OCI-LY1 (cell line): ENCODE measurements at regions not wholly inside any gene's neighbourhood (a gene's known extent, or its start where the extent isn't known, plus 50 kb on each side); places are given as distances from the start of the nearest gene placed in this dataset.

Source experiments
- H2AFZ ChIP-seq: fragments of 200-600 bp; sonication (generic), shearing (Covaris generic); 2 replicates; pipeline ENCODE4 v1.6.0; 2014; ENCODE audit warnings: antibody characterized with exemption, mild to moderate bottlenecking, low read length
- H3F3A ChIP-seq: fragments of 200-600 bp; sonication (generic), shearing (Covaris generic); 2 replicates; pipeline ENCODE4 v1.6.0; 2014; ENCODE audit warnings: mild to moderate bottlenecking, antibody characterized with exemption, low read length, moderate library complexity; ENCODE audit not compliant: insufficient read depth
- H3K27ac ChIP-seq: fragments of 200-600 bp; sonication (generic); 2 replicates; pipeline ENCODE4 v1.5.1; 2014; ENCODE audit warnings: low read length, mixed run types, mild to moderate bottlenecking, low read depth; ENCODE audit not compliant: poor library complexity, severe bottlenecking
- H3K27me3 ChIP-seq: fragments of 200-600 bp; sonication (generic); 2 replicates; pipeline ENCODE4 v1.6.0; 2014; ENCODE audit warnings: antibody characterized with exemption, mild to moderate bottlenecking, low read length, moderate library complexity; ENCODE audit not compliant: insufficient read depth
- H3K36me3 ChIP-seq: fragments of 200-600 bp; sonication (generic); 2 replicates; pipeline ENCODE4 v1.6.1; 2014; ENCODE audit warnings: mild to moderate bottlenecking, antibody characterized with exemption, low read length, moderate library complexity, mixed read lengths; ENCODE audit not compliant: insufficient read depth
- H3K4me1 ChIP-seq: fragments of 200-600 bp; sonication (generic); 2 replicates; pipeline ENCODE4 v1.5.1; 2014; ENCODE audit warnings: mild to moderate bottlenecking, low read length, moderate library complexity; ENCODE audit not compliant: insufficient read depth, severe bottlenecking
- H3K4me2 ChIP-seq: fragments of 200-600 bp; sonication (generic), shearing (Covaris generic); 2 replicates; pipeline ENCODE4 v1.6.1; 2014; ENCODE audit warnings: low read length
- H3K4me3 ChIP-seq: fragments of 200-600 bp; sonication (generic); 2 replicates; pipeline ENCODE4 v1.5.1; 2014; ENCODE audit warnings: low read length, low read depth, mild to moderate bottlenecking, mixed read lengths; ENCODE audit not compliant: poor library complexity, severe bottlenecking
- H3K79me2 ChIP-seq: fragments of 200-600 bp; shearing (Covaris generic); 2 replicates; pipeline ENCODE4 v1.6.1; 2016; ENCODE audit warnings: mixed run types, low read length, mixed read lengths; ENCODE audit not compliant: insufficient read depth
- H3K9ac ChIP-seq: fragments of 200-600 bp; sonication (generic), shearing (Covaris generic); 2 replicates; pipeline ENCODE4 v1.6.1; 2014; ENCODE audit warnings: mild to moderate bottlenecking, low read length, mixed read lengths
- H3K9me2 ChIP-seq: fragments of 200-600 bp; sonication (generic), shearing (Covaris generic); 2 replicates; pipeline ENCODE4 v1.6.1; 2014; ENCODE audit warnings: low read depth, mild to moderate bottlenecking, low read length, mixed read lengths
- H3K9me3 ChIP-seq: fragments of 200-600 bp; shearing (Covaris generic); 2 replicates; pipeline ENCODE4 v1.6.1; 2014; ENCODE audit warnings: low read length, mixed read lengths
- H4K20me1 ChIP-seq: fragments of 200-600 bp; sonication (generic), shearing (Covaris generic); 2 replicates; pipeline ENCODE4 v1.6.0; 2016; ENCODE audit warnings: mild to moderate bottlenecking, low read length; ENCODE audit not compliant: insufficient read depth
- EZH2 ChIP-seq: fragments of 200-600 bp; sonication (generic), shearing (Covaris generic); IDR thresholded peaks from 2 replicates; pipeline ENCODE4 v1.8.0; 2017; ENCODE audit warnings: borderline replicate concordance, mixed run types, mild to moderate bottlenecking, antibody characterized with exemption, low read length, moderate library complexity, mixed read lengths
- TF ChIP-seq, protein P1 (sequence below): fragments of 200-600 bp; sonication (generic), shearing (Covaris generic); IDR thresholded peaks from 2 replicates; pipeline ENCODE4 v1.5.1; 2017; ENCODE audit warnings: mild to moderate bottlenecking, antibody characterized with exemption, low read length, moderate library complexity, mixed read lengths

DNA sequence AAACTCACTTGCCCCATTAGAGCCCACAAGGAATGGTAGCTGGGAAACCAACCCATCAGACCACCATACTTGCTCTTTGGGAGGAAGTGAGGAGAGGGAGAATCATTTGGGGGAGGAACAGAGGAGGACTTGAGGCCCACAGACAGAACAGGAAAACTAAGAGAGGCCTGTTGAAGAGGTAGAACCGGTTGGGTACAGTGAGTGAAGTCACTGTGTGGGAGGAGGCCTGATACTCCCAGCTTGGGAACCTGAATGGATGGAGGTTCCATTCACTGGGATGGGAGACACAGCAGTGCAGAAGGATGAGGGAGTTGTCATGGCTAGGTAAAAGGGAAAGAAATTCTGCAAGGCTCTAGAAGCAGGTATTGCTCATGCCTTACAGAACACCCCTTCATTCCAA lies 63.4 kb upstream of the PSEN2 start:
- Histone ChIP-seq H3K9ac (no peak overlapping the region), H3K27me3 (no peaks in the 10 kb centered on the region), H3F3A (no peaks in the 10 kb centered on the region), H4K20me1 (no peaks in the 10 kb centered on the region), H2AFZ (no peak overlapping the region), H3K9me2 (no peaks in the 10 kb centered on the region), H3K4me1 (no peaks in the 10 kb centered on the region), H3K4me3 (no peak overlapping the region), H3K4me2 (no peak overlapping the region), H3K9me3 (no peaks in the 10 kb centered on the region), H3K79me2 (no peaks in the 10 kb centered on the region), H3K27ac (no peak overlapping the region), H3K36me3 (no peaks in the 10 kb centered on the region)
- TF ChIP-seq, protein P1, sequence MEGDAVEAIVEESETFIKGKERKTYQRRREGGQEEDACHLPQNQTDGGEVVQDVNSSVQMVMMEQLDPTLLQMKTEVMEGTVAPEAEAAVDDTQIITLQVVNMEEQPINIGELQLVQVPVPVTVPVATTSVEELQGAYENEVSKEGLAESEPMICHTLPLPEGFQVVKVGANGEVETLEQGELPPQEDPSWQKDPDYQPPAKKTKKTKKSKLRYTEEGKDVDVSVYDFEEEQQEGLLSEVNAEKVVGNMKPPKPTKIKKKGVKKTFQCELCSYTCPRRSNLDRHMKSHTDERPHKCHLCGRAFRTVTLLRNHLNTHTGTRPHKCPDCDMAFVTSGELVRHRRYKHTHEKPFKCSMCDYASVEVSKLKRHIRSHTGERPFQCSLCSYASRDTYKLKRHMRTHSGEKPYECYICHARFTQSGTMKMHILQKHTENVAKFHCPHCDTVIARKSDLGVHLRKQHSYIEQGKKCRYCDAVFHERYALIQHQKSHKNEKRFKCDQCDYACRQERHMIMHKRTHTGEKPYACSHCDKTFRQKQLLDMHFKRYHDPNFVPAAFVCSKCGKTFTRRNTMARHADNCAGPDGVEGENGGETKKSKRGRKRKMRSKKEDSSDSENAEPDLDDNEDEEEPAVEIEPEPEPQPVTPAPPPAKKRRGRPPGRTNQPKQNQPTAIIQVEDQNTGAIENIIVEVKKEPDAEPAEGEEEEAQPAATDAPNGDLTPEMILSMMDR = no peak
- no peak for TF ChIP-seq EZH2

DNA sequence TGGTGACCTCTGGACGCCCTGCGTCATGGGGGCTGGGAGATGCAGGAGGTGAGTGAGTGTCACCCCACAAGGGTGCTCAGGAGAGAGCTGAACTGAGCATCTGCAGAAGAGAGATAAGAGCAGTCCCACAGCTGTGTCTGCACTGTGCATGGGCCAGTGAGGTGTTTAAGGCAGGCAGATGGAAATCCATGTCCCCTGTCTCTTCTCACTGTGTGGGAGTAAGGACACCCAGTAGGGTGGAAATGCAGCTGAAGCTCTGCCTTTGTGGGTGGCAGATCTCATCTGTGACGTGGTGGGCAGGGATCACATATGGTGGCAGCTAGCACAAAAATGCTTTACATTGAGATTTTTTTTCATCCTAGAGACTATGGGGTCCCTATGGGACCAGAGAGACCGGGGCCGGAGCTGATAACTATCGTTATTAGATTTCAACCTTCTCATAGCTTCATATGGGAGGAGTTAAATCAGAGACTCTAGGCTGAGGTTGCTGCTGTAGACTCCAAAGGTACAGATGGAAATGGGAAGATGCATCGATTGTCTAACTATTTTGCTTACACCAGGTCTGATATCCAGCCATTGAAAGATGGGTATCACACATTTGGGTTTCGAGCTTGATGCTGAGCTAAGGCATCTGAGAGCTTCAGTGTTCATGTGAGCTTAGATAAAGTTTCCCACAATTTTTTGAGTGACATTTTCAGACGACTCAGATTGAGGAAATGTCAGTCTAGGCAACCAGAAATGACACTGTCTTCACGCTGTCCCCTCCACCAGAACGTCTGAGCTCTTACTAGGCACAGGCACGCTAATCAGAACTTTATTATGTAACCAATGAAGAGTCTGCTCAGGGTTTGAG lies 65.3 kb upstream of the PSEN2 start:
- Histone ChIP-seq H3K36me3 (no peaks in the 10 kb centered on the region), H3K9me3 (no peaks in the 10 kb centered on the region), H3F3A (no peaks in the 10 kb centered on the region), H3K4me2 (no peak overlapping the region), H3K4me1 (no peaks in the 10 kb centered on the region), H3K79me2 (no peaks in the 10 kb centered on the region), H3K27ac (no peak overlapping the region), H2AFZ (no peak overlapping the region), H3K9ac (no peak overlapping the region), H3K27me3 (peaks cover 3% of the 10 kb centered on the region; the same call in 1 of the 2 replicates), H4K20me1 (no peaks in the 10 kb centered on the region), H3K4me3 (no peak overlapping the region), H3K9me2 (no peaks in the 10 kb centered on the region)
- no peak for TF ChIP-seq EZH2
- TF ChIP-seq, protein P1 = no peak

DNA sequence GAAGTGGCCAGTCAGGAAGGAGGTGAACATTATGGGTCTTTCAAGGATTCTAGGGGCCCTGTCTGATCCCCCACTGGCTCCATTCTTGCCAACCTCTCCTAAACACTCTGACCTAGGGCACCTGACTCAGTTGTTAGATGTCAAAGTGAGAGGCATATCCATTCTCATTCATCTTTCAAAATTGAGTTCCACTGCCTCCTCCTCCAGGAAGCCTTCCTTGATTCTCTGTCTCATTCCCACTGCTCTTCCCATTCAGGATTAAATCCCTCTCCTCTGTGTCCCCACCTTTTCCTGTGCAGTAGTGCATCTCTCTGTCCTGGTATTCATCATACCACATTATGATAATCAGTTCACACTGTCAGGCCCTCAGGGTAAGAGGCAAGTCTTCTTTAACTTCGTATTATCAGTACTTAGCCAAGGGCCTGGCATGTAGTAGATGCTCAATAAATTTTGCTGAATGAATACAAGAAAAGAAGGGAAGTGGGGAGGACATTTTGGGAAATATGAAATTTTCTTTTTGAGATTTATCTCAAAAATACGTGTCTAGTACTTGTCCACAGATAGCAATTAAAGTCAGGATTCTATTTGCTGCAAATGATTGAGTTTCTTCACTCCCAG lies 61.8 kb upstream of the ITPKB start:
- peaks cover 3% of the 10 kb centered on the region; the same call in 1 of the 2 replicates for H3K27me3 ChIP-seq
- H3K36me3 ChIP-seq = no peaks in the 10 kb centered on the region
- no peak overlapping the region for H3K4me2 ChIP-seq
- H3K4me1 ChIP-seq = peaks cover 13% of the 10 kb centered on the region
- no peaks in the 10 kb centered on the region for H3K79me2 ChIP-seq
- H3K9me2 ChIP-seq = no peaks in the 10 kb centered on the region
- H2AFZ ChIP-seq = no peak overlapping the region
- no peaks in the 10 kb centered on the region for H3F3A ChIP-seq
- TF ChIP-seq, protein P1 = no peak
- TF ChIP-seq EZH2 = no peak
- no peak overlapping the region for H3K4me3 ChIP-seq
- no peak overlapping the region for H3K27ac ChIP-seq
- no peak overlapping the region for H3K9ac ChIP-seq
- H4K20me1 ChIP-seq = no peaks in the 10 kb centered on the region
- no peaks in the 10 kb centered on the region for H3K9me3 ChIP-seq
